HepG2 (cell line): ENCODE measurements at regions not wholly inside any gene's neighbourhood (a gene's known extent, or its start where the extent isn't known, plus 50 kb on each side); places are given as distances from the start of the nearest gene placed in this dataset.

Experiments
- ATAC-seq: fragments of 200-7000 bp; cut with Tn5 transposase; 3 replicates; pipeline ENCODE4 v1.9.1; 2020; ENCODE audit warnings: mild to moderate bottlenecking, moderate library complexity
- BruUV-seq: library from RNA; stranded (reverse); fragments of 400-500 nt; replicated peaks from 2 replicates; lab custom pipeline; 2021; lab: Mats Ljungman, UMichigan
- CTCF ChIA-PET: fragments of 300-600 bp; formaldehyde crosslinking; extraction: SDS; loops from one replicate; lab custom pipeline; 2021; ENCODE audit warnings: low total read pairs, inconsistent platforms, low intra/inter-chr PET ratio; lab: Yijun Ruan, JAX
- POLR2A ChIA-PET: fragments of 350-600 bp; sonication (Branson Sonifier 250); formaldehyde crosslinking; loops from one replicate; lab custom pipeline; 2020; ENCODE audit warnings: antibody characterized with exemption, inconsistent platforms; lab: Yijun Ruan, JAX
- DNase-seq: peaks from one replicate; pipeline ENCODE4 v3.0.0-alpha.2; 2015; ENCODE audit warnings: low spot score
- FAIRE-seq: peaks from 3 replicates; lab custom pipeline; 2011; peaks lifted over from hg19 to GRCh38; lab: Jason Lieb, UNC
- H2AFZ ChIP-seq: one replicate; pipeline ENCODE4 v1.6.1; 2011; ENCODE audit warnings: low read length, inconsistent platforms
- H3K27ac ChIP-seq: fragments of 300-600 bp; 3 replicates; pipeline ENCODE4 v1.8.0; 2011; ENCODE audit warnings: mixed run types, mild to moderate bottlenecking, mixed read lengths, low read length, inconsistent platforms; ENCODE audit not compliant: insufficient read depth; ENCODE audit errors: extremely low read length
- H3K27me3 ChIP-seq, 2 experiments: fragments of 200-600 bp in 1 of 2; 2 replicates in 1 of 2; 3 replicates in 1 of 2; pipeline versions ENCODE4 v1.6.0 to v1.8.0; 2011; ENCODE audit warnings: low read length in 2 of 2, mild to moderate bottlenecking in 2 of 2, moderate library complexity in 2 of 2, inconsistent platforms in 1 of 2; ENCODE audit not compliant: insufficient read depth in 2 of 2, control insufficient read depth in 1 of 2
- H3K36me3 ChIP-seq, 2 experiments: fragments of 200-600 bp in 1 of 2; replicated peaks in 1 of 2; 2 replicates in 1 of 2; 3 replicates in 1 of 2; pipeline versions ENCODE4 v1.5.1 to v1.8.0; 2011; ENCODE audit warnings: low read length in 2 of 2, inconsistent platforms in 1 of 2; ENCODE audit not compliant: insufficient read depth in 2 of 2, control insufficient read depth in 1 of 2
- H3K4me1 ChIP-seq: 2 replicates; pipeline ENCODE4 v1.5.1; 2012; ENCODE audit warnings: low read length, inconsistent platforms; ENCODE audit not compliant: insufficient read depth
- H3K4me2 ChIP-seq: 2 replicates; pipeline ENCODE4 v1.6.0; 2011; ENCODE audit warnings: low read depth, low read length, inconsistent platforms
- H3K4me3 ChIP-seq, 3 experiments: fragments of 200-600 bp in 1 of 3; sonication (generic), shearing (Covaris generic) in 1 of 3; replicated peaks in 1 of 3; 2 replicates each; pipeline ENCODE4 v1.5.1; 2011 to 2016; ENCODE audit warnings: low read length in 3 of 3, inconsistent platforms in 2 of 3, low read depth in 2 of 3, mild to moderate bottlenecking in 2 of 3, control low read depth in 1 of 3, mixed read lengths in 1 of 3; ENCODE audit not compliant: insufficient read depth in 1 of 3
- H3K79me2 ChIP-seq: one replicate; pipeline ENCODE4 v1.6.1; 2011; ENCODE audit warnings: low read length, inconsistent platforms; ENCODE audit not compliant: insufficient read depth
- H3K9ac ChIP-seq: 2 replicates; pipeline ENCODE4 v1.6.0; 2011; ENCODE audit warnings: mild to moderate bottlenecking, low read depth, low read length, inconsistent platforms; ENCODE audit not compliant: insufficient read depth
- H3K9me3 ChIP-seq: 2 replicates; pipeline ENCODE4 v1.5.1; 2012; ENCODE audit warnings: mild to moderate bottlenecking, low read length
- H4K20me1 ChIP-seq: 2 replicates; pipeline ENCODE4 v1.6.0; 2011; ENCODE audit warnings: inconsistent platforms, mild to moderate bottlenecking, low read length, moderate library complexity; ENCODE audit not compliant: insufficient read depth
- FOSL1 ChIP-seq: sonication (generic); formaldehyde crosslinking; IDR thresholded peaks from 2 replicates; pipeline ENCODE4 v1.9.0; 2021; ENCODE audit warnings: missing genetic modification reagents, borderline replicate concordance
- FOXJ3 ChIP-seq: sonication (generic); formaldehyde crosslinking; IDR thresholded peaks from 2 replicates; pipeline ENCODE4 v1.4.0; 2020; ENCODE audit warnings: missing genetic modification reagents, mild to moderate bottlenecking, borderline replicate concordance
- HIC2 ChIP-seq: sonication (generic); formaldehyde crosslinking; IDR thresholded peaks from 2 replicates; pipeline ENCODE4 v1.9.0; 2022; ENCODE audit warnings: low read depth, missing genetic modification reagents
- KAT8 ChIP-seq: IDR thresholded peaks from 2 replicates; pipeline ENCODE4 v1.6.1; 2016; ENCODE audit warnings: missing genetic modification reagents, missing compliant biosample characterization
- KLF13 ChIP-seq: sonication (generic); formaldehyde crosslinking; IDR thresholded peaks from 2 replicates; pipeline ENCODE4 v1.4.0; 2020; ENCODE audit warnings: mild to moderate bottlenecking, missing genetic modification reagents
- MLLT10 ChIP-seq: sonication (generic); formaldehyde crosslinking; IDR thresholded peaks from 2 replicates; pipeline ENCODE4 v1.4.0; 2020; ENCODE audit warnings: missing genetic modification reagents
- MXD4 ChIP-seq: IDR thresholded peaks from 2 replicates; pipeline ENCODE4 v1.6.1; 2016; ENCODE audit warnings: mild to moderate bottlenecking, missing biosample characterization, missing genetic modification reagents
- PHF5A ChIP-seq: IDR thresholded peaks from one replicate; pipeline ENCODE4 v1.6.1; 2018; ENCODE audit warnings: low read depth, missing genetic modification reagents; ENCODE audit not compliant: unreplicated experiment
- RBAK ChIP-seq: sonication (generic); formaldehyde crosslinking; IDR thresholded peaks from 2 replicates; pipeline ENCODE4 v1.5.1; 2020; ENCODE audit warnings: mild to moderate bottlenecking, missing genetic modification reagents
- THYN1 ChIP-seq: sonication (generic); formaldehyde crosslinking; IDR thresholded peaks from 2 replicates; pipeline ENCODE4 v1.8.1; 2023; ENCODE audit warnings: low read depth, mild to moderate bottlenecking, moderate library complexity, missing genetic modification reagents, borderline replicate concordance
- ZBTB38 ChIP-seq: sonication (generic); formaldehyde crosslinking; IDR thresholded peaks from 2 replicates; pipeline ENCODE4 v1.5.1; 2020; ENCODE audit warnings: mild to moderate bottlenecking, missing genetic modification reagents
- ZMAT3 ChIP-seq: sonication (generic); formaldehyde crosslinking; conservative IDR thresholded peaks from 2 replicates; pipeline ENCODE4 v1.7.0; 2021; ENCODE audit warnings: missing genetic modification reagents
- ZNF841 ChIP-seq: sonication (generic); formaldehyde crosslinking; IDR thresholded peaks from 2 replicates; pipeline ENCODE4 v1.8.1; 2023; ENCODE audit warnings: missing genetic modification reagents, borderline replicate concordance
- WGBS: methylation state at CpG from one replicate; pipeline ENCODE4 v1.1.6; 2017; ENCODE audit warnings: low lambda C conversion rate; 5-methylcytosine and 5-hydroxymethylcytosine counted together
- in situ Hi-C: cut with HindIII; loops from 2 replicates; pipeline ENCODE4 v1.10.0; 2017; ENCODE audit warnings: low pct_unique_long_range_greater_than_20kb; ENCODE audit not compliant: extremely low pct_ligation_motif_present
- intact Hi-C: fragments of 100-400 bp; cut with micrococcal nuclease; formaldehyde crosslinking; loops from one replicate; pipeline ENCODE4 v1.10.0; 2022; ENCODE audit not compliant: unreplicated experiment
- TF ChIP-seq, protein P1 (sequence below): sonication (generic); formaldehyde crosslinking; IDR thresholded peaks from 2 replicates; pipeline ENCODE4 v1.8.1; 2023; ENCODE audit warnings: mild to moderate bottlenecking, inconsistent platforms, moderate library complexity, missing genetic modification reagents, borderline replicate concordance
- TF ChIP-seq, protein P2 (sequence below): IDR thresholded peaks from 2 replicates; pipeline ENCODE4 v1.6.1; 2016; ENCODE audit warnings: missing biosample characterization, missing genetic modification reagents, low read depth
- TF ChIP-seq, protein P3 (sequence below): IDR thresholded peaks from 2 replicates; pipeline ENCODE4 v1.6.1; 2016; ENCODE audit warnings: mild to moderate bottlenecking, missing biosample characterization, missing genetic modification reagents

DNA sequence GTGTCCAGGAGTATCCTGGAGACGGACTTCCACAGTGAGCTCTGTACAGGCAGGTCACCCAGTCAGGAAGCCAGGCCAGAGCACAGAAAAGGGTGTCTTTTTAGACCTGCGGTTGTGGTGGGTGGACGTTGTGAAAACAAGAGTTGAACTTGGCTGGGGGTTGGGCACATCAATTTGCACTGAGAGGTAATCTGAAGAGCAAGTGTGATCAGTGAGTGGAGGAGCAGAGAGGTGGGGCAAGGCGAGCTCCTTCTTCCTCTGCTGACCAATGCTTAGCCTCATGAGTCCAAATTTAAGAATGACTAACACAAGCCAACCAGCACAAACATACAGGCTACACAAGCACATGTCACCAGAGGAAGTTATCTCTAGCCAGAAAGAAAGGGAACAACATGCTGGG lies 310.8 kb downstream of the TCERG1L start:
- H3K4me1 ChIP-seq, result no peaks in the 10 kb centered on the region
- H3K9ac ChIP-seq, result no peak overlapping the region
- 0 out of 2 replicates have a peak, but pooled peaks cover 2% of the 10 kb centered on the region for H4K20me1 ChIP-seq
- TF ChIP-seq MXD4 (CRISPR knock-in tag) (no peak), PHF5A (no peak), MLLT10 (CRISPR knock-in tag) (no peak), ZNF841 (no peak), FOXJ3 (no peak), ZMAT3 (CRISPR knock-in tag) (no peak)
- TF ChIP-seq, protein P1, sequence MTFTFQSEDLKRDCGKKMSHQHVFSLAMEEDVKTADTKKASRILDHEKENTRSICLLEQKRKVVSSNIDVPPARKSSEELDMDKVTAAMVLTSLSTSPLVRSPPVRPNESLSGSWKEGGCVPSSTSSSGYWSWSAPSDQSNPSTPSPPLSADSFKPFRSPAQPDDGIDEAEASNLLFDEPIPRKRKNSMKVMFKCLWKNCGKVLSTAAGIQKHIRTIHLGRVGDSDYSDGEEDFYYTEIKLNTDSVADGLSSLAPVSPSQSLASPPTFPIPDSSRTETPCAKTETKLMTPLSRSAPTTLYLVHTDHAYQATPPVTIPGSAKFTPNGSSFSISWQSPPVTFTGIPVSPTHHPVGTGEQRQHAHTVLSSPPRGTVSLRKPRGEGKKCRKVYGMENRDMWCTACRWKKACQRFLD (CRISPR knock-in tag), result no peak
- H3K4me2 ChIP-seq, result no peak overlapping the region
- ATAC-seq (no peak), DNase-seq (no peak), FAIRE-seq (no peak)
- no peak overlapping the region for H3K27ac ChIP-seq
- peaks cover 1 to 17% of the 10 kb centered on the region in 2 experiments; a peak in 2 of 5 replicates for H3K27me3 ChIP-seq
- POLR2A ChIA-PET, result no interaction called here
- H3K79me2 ChIP-seq, result no peaks in the 10 kb centered on the region
- no TSS peak for BruUV-seq
- no peak overlapping the region for H2AFZ ChIP-seq
- H3K36me3 ChIP-seq, result no peaks in the 10 kb centered on the region
- 3% methylated on average over 4 of the region's 4 CpGs for WGBS
- in situ Hi-C loops, result no loop called here
- H3K9me3 ChIP-seq, result peaks cover 2% of the 10 kb centered on the region; the same call in 1 of the 2 replicates
- CTCF ChIA-PET, result no interaction called here
- no peak overlapping the region for H3K4me3 ChIP-seq
- intact Hi-C loops, result no loop called here

DNA sequence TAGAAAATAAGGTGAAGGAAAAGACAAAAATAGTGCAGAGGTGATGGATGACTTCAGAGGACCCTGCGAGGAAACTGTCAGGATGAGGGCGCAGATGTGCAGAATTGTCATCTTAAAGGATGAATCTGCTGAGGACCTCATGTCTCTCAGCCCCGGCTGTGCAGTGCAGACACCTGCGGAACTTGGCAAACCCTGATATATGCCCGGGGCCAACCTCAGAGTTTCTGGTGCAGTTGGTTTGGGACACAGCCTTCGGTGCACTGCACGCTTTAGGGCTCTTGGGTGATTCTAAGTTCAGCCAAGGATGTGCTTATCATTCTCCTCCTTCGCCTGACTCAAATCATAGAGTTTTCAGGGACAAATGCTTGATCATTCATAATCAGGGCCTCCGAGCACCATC lies 310.1 kb downstream of the TCERG1L start:
- 5% methylated on average over 5 of the region's 9 CpGs for WGBS
- CTCF ChIA-PET, result no interaction called here
- TF ChIP-seq KLF13 (CRISPR knock-in tag), result no peak
- TF ChIP-seq KAT8 (CRISPR knock-in tag), result no peak
- TF ChIP-seq, protein P2, sequence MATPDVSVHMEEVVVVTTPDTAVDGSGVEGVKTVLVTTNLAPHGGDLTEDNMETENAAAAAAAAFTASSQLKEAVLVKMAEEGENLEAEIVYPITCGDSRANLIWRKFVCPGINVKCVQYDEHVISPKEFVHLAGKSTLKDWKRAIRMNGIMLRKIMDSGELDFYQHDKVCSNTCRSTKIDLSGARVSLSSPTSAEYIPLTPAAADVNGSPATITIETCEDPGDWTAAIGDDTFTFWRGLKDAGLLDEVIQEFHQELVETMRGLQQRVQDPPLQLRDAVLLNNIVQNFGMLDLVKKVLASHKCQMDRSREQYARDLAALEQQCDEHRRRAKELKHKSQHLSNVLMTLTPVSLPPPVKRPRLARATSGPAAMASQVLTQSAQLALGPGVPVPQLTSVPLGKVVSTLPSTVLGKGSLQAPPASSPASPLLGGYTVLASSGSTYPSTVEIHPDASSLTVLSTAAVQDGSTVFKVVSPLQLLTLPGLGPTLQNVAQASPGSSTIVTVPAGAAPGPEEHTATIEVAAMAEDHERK (CRISPR knock-in tag), result no peak
- TF ChIP-seq HIC2, result no peak
- TF ChIP-seq RBAK (CRISPR knock-in tag), result no peak
- TF ChIP-seq FOSL1 (CRISPR knock-in tag), result no peak
- TF ChIP-seq, protein P3, sequence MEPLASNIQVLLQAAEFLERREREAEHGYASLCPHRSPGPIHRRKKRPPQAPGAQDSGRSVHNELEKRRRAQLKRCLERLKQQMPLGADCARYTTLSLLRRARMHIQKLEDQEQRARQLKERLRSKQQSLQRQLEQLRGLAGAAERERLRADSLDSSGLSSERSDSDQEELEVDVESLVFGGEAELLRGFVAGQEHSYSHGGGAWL, result no peak
- TF ChIP-seq THYN1 (CRISPR knock-in tag), result no peak
- no peak for TF ChIP-seq ZBTB38 (CRISPR knock-in tag)

More for the DNA sequence above, 310.1 kb downstream of the TCERG1L start:
- peaks cover 4% of the 10 kb centered on the region; the same call in 1 of the 2 replicates for H3K9me3 ChIP-seq
- no peaks in the 10 kb centered on the region for H3K36me3 ChIP-seq
- no peak overlapping the region for H3K9ac ChIP-seq
- no peak overlapping the region for H3K27ac ChIP-seq
- intact Hi-C loops, result no loop called here
- 0 out of 2 replicates have a peak, but pooled peaks cover 2% of the 10 kb centered on the region for H4K20me1 ChIP-seq
- FAIRE-seq, result no peak
- peaks cover 1 to 17% of the 10 kb centered on the region in 2 experiments; a peak in 2 of 5 replicates for H3K27me3 ChIP-seq
- H3K4me1 ChIP-seq, result no peaks in the 10 kb centered on the region
- no peak overlapping the region for H3K4me2 ChIP-seq
- no TSS peak for BruUV-seq
- no peak overlapping the region for H2AFZ ChIP-seq
- POLR2A ChIA-PET, result no interaction called here
- no peak for DNase-seq
- in situ Hi-C loops, result no loop called here
- no peak for ATAC-seq
- no peak overlapping the region for H3K4me3 ChIP-seq
- H3K79me2 ChIP-seq, result no peaks in the 10 kb centered on the region
